Progenitor cell of endocrine pancreas (in vitro differentiated cells): ENCODE measurements at regions not wholly inside any gene's neighbourhood (a gene's known extent, or its start where the extent isn't known, plus 50 kb on each side); places are given as distances from the start of the nearest gene placed in this dataset.
A peak's percentile ranks its signal among the peaks of the same experiment; 100 is the strongest.

Experiments
- DNase-seq: peaks from one replicate; pipeline ENCODE4 v3.0.0; 2021; ENCODE audit warnings: low spot score; ENCODE audit not compliant: unreplicated experiment
- H3K27ac Mint-ChIP-seq: 2 replicates; pipeline ENCODE4 v1.8.0; 2021; ENCODE audit warnings: mild to moderate bottlenecking, moderate library complexity, mixed read lengths
- H3K27me3 Mint-ChIP-seq: 2 replicates; pipeline ENCODE4 v1.8.0; 2021; ENCODE audit warnings: mixed read lengths
- H3K36me3 Mint-ChIP-seq: 2 replicates; pipeline ENCODE4 v1.8.0; 2022; ENCODE audit warnings: mixed read lengths; ENCODE audit not compliant: insufficient read depth
- H3K4me1 Mint-ChIP-seq: 2 replicates; pipeline ENCODE4 v1.8.0; 2021; ENCODE audit warnings: low read depth, mixed read lengths
- H3K4me3 Mint-ChIP-seq: 2 replicates; pipeline ENCODE4 v1.8.0; 2021; ENCODE audit warnings: low read depth, mild to moderate bottlenecking, moderate library complexity, mixed read lengths
- H3K9me3 Mint-ChIP-seq: 2 replicates; pipeline ENCODE4 v1.8.0; 2021; ENCODE audit warnings: low read depth, mixed read lengths
- CTCF ChIP-seq: fragments of 200-600 bp; sonication (generic); IDR thresholded peaks from one replicate; pipeline ENCODE4 v1.5.0; 2021; ENCODE audit warnings: antibody characterized with exemption, mild to moderate bottlenecking; ENCODE audit not compliant: unreplicated experiment

DNA sequence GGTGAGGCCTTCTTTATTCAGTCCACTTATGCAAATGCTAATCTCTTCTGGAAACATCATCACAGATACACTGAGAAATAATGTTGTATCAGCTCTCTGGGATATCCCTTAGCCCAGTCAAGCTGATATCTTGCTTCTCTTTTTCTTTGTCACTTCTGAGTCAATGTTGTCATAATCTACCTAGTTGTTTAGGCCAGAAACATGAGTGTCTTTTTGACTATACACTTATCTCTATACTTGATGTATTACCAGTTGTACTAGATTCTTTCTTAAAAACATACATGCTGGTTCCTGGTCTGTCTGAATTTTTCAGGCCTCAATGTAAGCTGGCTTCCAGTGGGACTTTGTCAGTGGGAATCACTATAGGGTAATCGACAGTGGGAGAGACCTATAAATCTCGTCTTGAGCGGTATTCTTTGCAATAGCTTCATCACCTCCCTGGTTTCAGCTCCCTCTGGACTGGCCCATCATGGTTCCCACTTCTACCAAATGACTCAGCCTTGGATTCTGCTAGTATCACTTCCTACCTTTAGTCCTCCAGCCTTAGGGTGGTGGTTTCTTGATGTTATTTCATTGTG lies 135.2 kb upstream of the CYYR1 start:
- no peak for DNase-seq
- no peak overlapping the region for H3K4me3 Mint-ChIP-seq
- H3K4me1 Mint-ChIP-seq: peaks cover 3% of the 10 kb centered on the region
- H3K9me3 Mint-ChIP-seq: no peaks in the 10 kb centered on the region
- H3K27me3 Mint-ChIP-seq: no peaks in the 10 kb centered on the region
- H3K27ac Mint-ChIP-seq: no peak overlapping the region
- no peak for TF ChIP-seq CTCF
- no peaks in the 10 kb centered on the region for H3K36me3 Mint-ChIP-seq

- H3K4me3 Mint-ChIP-seq: no peak overlapping the region
- no peak for TF ChIP-seq CTCF
- H3K27me3 Mint-ChIP-seq: no peaks in the 10 kb centered on the region
- peaks cover 3% of the 10 kb centered on the region for H3K4me1 Mint-ChIP-seq
- H3K9me3 Mint-ChIP-seq: peaks cover 3% of the 10 kb centered on the region
- peak overlapping the region; percentile 17 for H3K27ac Mint-ChIP-seq
- no peak for DNase-seq
- no peaks in the 10 kb centered on the region for H3K36me3 Mint-ChIP-seq
These were observed 134.2 kb upstream of the CYYR1 start for GRCh38 chr21:26707246-26707645.

- no peak overlapping the region for H3K4me3 Mint-ChIP-seq
- no peak for TF ChIP-seq CTCF
- H3K9me3 Mint-ChIP-seq: peaks cover 3% of the 10 kb centered on the region
- no peak overlapping the region for H3K27ac Mint-ChIP-seq
- H3K4me1 Mint-ChIP-seq: peaks cover 8% of the 10 kb centered on the region
- no peaks in the 10 kb centered on the region for H3K36me3 Mint-ChIP-seq
- no peaks in the 10 kb centered on the region for H3K27me3 Mint-ChIP-seq
- no peak for DNase-seq
These were observed 125.3 kb upstream of the CYYR1 start for GRCh38 chr21:26698416-26698815.

DNA sequence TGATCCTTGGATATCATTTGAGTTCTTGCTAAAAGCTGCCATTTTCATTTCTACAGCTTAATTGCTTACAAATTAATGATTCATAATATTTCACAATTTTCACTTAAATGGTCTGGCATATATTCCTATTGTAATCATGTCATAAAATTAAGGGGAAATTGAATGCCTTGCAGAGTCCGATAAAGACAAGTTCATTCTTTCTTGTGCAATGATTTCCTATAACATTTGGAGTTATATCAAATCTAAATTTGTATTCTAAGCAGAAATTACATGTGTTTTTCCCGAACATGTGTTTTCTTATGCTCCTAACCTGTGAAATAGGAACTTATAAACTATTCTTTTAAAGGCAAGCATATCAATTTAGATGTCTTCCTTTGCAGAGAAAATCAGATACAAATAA lies 118.3 kb upstream of the CYYR1 start:
- no peak overlapping the region for H3K27ac Mint-ChIP-seq
- no peak overlapping the region for H3K4me3 Mint-ChIP-seq

DNA sequence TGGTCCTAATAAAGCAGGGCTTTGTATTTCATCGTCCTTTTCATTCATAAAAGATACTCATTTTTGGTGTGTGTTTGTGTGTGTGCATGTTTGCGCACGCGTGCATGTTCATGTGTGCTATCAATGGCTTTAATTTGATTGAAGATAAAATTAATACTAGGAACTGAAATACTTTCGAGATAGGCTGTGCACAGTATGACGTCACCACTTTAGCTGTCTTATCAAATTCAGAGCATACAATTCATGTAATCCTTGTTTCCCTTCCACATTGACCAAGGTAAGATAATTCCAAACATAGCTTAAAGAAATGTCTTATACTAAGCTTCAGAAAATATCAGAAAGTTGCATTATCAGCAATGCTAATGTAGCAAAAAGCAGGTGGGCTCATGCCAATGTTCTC lies 113.6 kb upstream of the CYYR1 start:
- no peak for TF ChIP-seq CTCF
- Mint-ChIP-seq H3K4me3 (no peak overlapping the region), H3K36me3 (no peaks in the 10 kb centered on the region), H3K27ac (no peak overlapping the region), H3K4me1 (no peaks in the 10 kb centered on the region), H3K9me3 (no peaks in the 10 kb centered on the region), H3K27me3 (no peaks in the 10 kb centered on the region)
- DNase-seq: no peak

More for the DNA sequence above, 118.3 kb upstream of the CYYR1 start:
- no peak for DNase-seq
- no peak for TF ChIP-seq CTCF
- no peaks in the 10 kb centered on the region for H3K27me3 Mint-ChIP-seq
- no peaks in the 10 kb centered on the region for H3K36me3 Mint-ChIP-seq
- peaks cover 1% of the 10 kb centered on the region for H3K4me1 Mint-ChIP-seq
- no peaks in the 10 kb centered on the region for H3K9me3 Mint-ChIP-seq
